SK-N-SH (cell line): ENCODE measurements at regions not wholly inside any gene's neighbourhood (a gene's known extent, or its start where the extent isn't known, plus 50 kb on each side); places are given as distances from the start of the nearest gene placed in this dataset.

Experiments used
- EP300 ChIP-seq, 2 experiments: IDR thresholded peaks; 2 replicates each; pipeline versions ENCODE4 v1.4.0 to v1.6.1; 2012; ENCODE audit warnings: borderline replicate concordance in 1 of 2, low read depth in 1 of 2, low read length in 1 of 2
- FOSL2 ChIP-seq: IDR thresholded peaks from 2 replicates; pipeline ENCODE4 v1.4.0; 2012; ENCODE audit warnings: low read depth, mild to moderate bottlenecking, moderate library complexity, borderline replicate concordance
- FOXM1 ChIP-seq: IDR thresholded peaks from 2 replicates; pipeline ENCODE4 v1.4.0; 2012; ENCODE audit warnings: low read depth, mild to moderate bottlenecking
- JUND ChIP-seq: IDR thresholded peaks from 2 replicates; pipeline ENCODE4 v1.4.0; 2012
- MXI1 ChIP-seq: IDR thresholded peaks from 2 replicates; pipeline ENCODE4 v1.6.1; 2012; ENCODE audit warnings: mild to moderate bottlenecking, low read depth, low read length, improper control_type of control experiment
- POLR2AphosphoS5 ChIP-seq: IDR thresholded peaks from 2 replicates; pipeline ENCODE4 v1.6.1; 2012; ENCODE audit warnings: low read depth, low read length
- RAD21 ChIP-seq: IDR thresholded peaks from 2 replicates; pipeline ENCODE4 v1.6.1; 2012; ENCODE audit warnings: mild to moderate bottlenecking, low read length
- RCOR1 ChIP-seq: fragments of 150-350 bp; IDR thresholded peaks from 2 replicates; pipeline ENCODE4 v1.6.1; 2017; ENCODE audit warnings: antibody characterized with exemption, low read length
- TAF1 ChIP-seq: IDR thresholded peaks from 2 replicates; pipeline ENCODE4 v1.6.1; 2012; ENCODE audit warnings: low read depth, mild to moderate bottlenecking, low read length, moderate library complexity, borderline replicate concordance
- YY1 ChIP-seq: IDR thresholded peaks from 2 replicates; pipeline ENCODE4 v1.4.0; 2012; ENCODE audit warnings: low read depth, mild to moderate bottlenecking
- ZBTB33 ChIP-seq: IDR thresholded peaks from 2 replicates; pipeline ENCODE4 v1.4.0; 2012; ENCODE audit warnings: low read depth, borderline replicate concordance
- TF ChIP-seq, protein P1 (sequence below): fragments of 200-600 bp; sonication (generic); IDR thresholded peaks from 2 replicates; pipeline ENCODE4 v1.6.1; 2017; ENCODE audit warnings: antibody characterized with exemption, mild to moderate bottlenecking, moderate library complexity
- TF ChIP-seq, protein P2 (sequence below): IDR thresholded peaks from 2 replicates; pipeline ENCODE4 v1.6.1; 2012; ENCODE audit warnings: mild to moderate bottlenecking, low read depth, low read length, moderate library complexity
- TF ChIP-seq, protein P3 (sequence below): IDR thresholded peaks from 2 replicates; pipeline ENCODE4; 2012

- TF ChIP-seq POLR2AphosphoS5, result no peak
- TF ChIP-seq, protein P1, sequence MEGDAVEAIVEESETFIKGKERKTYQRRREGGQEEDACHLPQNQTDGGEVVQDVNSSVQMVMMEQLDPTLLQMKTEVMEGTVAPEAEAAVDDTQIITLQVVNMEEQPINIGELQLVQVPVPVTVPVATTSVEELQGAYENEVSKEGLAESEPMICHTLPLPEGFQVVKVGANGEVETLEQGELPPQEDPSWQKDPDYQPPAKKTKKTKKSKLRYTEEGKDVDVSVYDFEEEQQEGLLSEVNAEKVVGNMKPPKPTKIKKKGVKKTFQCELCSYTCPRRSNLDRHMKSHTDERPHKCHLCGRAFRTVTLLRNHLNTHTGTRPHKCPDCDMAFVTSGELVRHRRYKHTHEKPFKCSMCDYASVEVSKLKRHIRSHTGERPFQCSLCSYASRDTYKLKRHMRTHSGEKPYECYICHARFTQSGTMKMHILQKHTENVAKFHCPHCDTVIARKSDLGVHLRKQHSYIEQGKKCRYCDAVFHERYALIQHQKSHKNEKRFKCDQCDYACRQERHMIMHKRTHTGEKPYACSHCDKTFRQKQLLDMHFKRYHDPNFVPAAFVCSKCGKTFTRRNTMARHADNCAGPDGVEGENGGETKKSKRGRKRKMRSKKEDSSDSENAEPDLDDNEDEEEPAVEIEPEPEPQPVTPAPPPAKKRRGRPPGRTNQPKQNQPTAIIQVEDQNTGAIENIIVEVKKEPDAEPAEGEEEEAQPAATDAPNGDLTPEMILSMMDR, result no peak
- TF ChIP-seq YY1, result no peak
- TF ChIP-seq RAD21, result no peak
- no peak for TF ChIP-seq TAF1
- TF ChIP-seq ZBTB33, result no peak
- no peak for TF ChIP-seq MXI1
- TF ChIP-seq, protein P2, sequence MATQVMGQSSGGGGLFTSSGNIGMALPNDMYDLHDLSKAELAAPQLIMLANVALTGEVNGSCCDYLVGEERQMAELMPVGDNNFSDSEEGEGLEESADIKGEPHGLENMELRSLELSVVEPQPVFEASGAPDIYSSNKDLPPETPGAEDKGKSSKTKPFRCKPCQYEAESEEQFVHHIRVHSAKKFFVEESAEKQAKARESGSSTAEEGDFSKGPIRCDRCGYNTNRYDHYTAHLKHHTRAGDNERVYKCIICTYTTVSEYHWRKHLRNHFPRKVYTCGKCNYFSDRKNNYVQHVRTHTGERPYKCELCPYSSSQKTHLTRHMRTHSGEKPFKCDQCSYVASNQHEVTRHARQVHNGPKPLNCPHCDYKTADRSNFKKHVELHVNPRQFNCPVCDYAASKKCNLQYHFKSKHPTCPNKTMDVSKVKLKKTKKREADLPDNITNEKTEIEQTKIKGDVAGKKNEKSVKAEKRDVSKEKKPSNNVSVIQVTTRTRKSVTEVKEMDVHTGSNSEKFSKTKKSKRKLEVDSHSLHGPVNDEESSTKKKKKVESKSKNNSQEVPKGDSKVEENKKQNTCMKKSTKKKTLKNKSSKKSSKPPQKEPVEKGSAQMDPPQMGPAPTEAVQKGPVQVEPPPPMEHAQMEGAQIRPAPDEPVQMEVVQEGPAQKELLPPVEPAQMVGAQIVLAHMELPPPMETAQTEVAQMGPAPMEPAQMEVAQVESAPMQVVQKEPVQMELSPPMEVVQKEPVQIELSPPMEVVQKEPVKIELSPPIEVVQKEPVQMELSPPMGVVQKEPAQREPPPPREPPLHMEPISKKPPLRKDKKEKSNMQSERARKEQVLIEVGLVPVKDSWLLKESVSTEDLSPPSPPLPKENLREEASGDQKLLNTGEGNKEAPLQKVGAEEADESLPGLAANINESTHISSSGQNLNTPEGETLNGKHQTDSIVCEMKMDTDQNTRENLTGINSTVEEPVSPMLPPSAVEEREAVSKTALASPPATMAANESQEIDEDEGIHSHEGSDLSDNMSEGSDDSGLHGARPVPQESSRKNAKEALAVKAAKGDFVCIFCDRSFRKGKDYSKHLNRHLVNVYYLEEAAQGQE, result no peak
- TF ChIP-seq RCOR1, result no peak
- TF ChIP-seq JUND, result no peak
- TF ChIP-seq EP300 (IDR thresholded peaks at IDR 0.05; ENCODE audit: borderline replicate concordance in 1 of 2, low read depth in 1 of 2, low read length in 1 of 2), result no peak
- no peak for TF ChIP-seq FOXM1
- TF ChIP-seq FOSL2, result no peak
- TF ChIP-seq, protein P3, sequence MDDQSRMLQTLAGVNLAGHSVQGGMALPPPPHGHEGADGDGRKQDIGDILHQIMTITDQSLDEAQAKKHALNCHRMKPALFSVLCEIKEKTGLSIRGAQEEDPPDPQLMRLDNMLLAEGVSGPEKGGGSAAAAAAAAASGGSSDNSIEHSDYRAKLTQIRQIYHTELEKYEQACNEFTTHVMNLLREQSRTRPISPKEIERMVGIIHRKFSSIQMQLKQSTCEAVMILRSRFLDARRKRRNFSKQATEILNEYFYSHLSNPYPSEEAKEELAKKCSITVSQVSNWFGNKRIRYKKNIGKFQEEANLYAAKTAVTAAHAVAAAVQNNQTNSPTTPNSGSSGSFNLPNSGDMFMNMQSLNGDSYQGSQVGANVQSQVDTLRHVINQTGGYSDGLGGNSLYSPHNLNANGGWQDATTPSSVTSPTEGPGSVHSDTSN, result no peak
Measured at GRCh38 chr2:67646714-67647333, 249.7 kb downstream of the ETAA1 start.
